ENCODE measurements at regions not wholly inside any gene's neighbourhood (a gene's known extent, or its start where the extent isn't known, plus 50 kb on each side); places are given as distances from the start of the nearest gene placed in this dataset.

DNA sequence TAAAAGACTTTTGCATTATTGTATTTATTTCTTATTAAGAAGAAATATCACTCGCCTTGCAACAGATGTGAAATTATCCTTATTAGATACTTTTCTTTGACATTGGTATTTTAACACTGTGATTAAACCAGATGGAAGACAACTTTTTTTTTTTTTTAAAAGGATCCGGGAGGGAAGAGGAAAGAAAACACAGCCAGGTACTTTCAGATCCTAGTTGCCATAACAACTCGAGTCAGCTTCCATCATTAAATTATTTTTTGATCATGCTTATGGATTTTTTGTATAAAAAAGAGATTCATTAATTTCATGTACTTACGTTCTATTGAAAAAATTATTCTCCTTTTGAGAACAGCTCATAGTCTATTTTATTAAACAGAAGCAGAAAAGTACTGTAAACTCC, 515.7 kb downstream of the TBC1D4 start:
- no TSS peak for BruUV-seq (replicated peaks)
- TF ChIP-seq, protein P1, sequence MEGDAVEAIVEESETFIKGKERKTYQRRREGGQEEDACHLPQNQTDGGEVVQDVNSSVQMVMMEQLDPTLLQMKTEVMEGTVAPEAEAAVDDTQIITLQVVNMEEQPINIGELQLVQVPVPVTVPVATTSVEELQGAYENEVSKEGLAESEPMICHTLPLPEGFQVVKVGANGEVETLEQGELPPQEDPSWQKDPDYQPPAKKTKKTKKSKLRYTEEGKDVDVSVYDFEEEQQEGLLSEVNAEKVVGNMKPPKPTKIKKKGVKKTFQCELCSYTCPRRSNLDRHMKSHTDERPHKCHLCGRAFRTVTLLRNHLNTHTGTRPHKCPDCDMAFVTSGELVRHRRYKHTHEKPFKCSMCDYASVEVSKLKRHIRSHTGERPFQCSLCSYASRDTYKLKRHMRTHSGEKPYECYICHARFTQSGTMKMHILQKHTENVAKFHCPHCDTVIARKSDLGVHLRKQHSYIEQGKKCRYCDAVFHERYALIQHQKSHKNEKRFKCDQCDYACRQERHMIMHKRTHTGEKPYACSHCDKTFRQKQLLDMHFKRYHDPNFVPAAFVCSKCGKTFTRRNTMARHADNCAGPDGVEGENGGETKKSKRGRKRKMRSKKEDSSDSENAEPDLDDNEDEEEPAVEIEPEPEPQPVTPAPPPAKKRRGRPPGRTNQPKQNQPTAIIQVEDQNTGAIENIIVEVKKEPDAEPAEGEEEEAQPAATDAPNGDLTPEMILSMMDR (IDR thresholded peaks at IDR 0.05; ENCODE audit: unreplicated experiment) = no peak
- intact Hi-C loops (cut with micrococcal nuclease) = no loop called here

DNA sequence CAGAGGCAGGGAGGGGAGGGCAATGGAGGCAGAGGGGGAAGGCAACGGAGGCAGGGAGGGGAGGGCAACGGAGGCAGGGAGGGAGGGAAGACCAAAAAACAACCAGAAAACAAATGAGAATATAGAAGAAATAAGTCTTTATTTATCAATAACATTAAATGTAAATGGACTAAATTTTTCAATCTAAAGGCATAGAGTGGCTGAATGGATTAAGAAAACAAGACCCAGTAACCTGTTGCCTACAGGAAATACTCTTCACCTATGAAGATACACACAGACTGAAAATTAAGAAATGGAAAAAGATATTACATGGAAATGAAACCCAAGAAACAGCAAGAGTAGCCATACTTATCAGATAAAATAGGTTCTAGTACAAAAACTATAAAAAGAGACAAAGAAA, 536.3 kb downstream of the TBC1D4 start:
- Mint-ChIP-seq H3K4me3 (ENCODE audit: unreplicated experiment) (no peak overlapping the region), H3K9me3 (ENCODE audit: unreplicated experiment) (peaks cover 18% of the 10 kb centered on the region), H3K27me3 (ENCODE audit: insufficient read depth, unreplicated experiment) (no peaks in the 10 kb centered on the region), H3K27ac (ENCODE audit: low read depth, unreplicated experiment) (no peak overlapping the region), H3K36me3 (ENCODE audit: insufficient read depth, unreplicated experiment) (peaks cover 6% of the 10 kb centered on the region), H3K4me1 (ENCODE audit: insufficient read depth, unreplicated experiment) (no peaks in the 10 kb centered on the region)
- BruUV-seq (replicated peaks) = no TSS peak
- ChIA-PET POLR2A (no interaction called here), CTCF (no interaction called here)
- TF ChIP-seq, protein P1 (IDR thresholded peaks at IDR 0.05; ENCODE audit: unreplicated experiment) = no peak
- intact Hi-C loops (cut with micrococcal nuclease) = no loop called here
- DNase-seq (ENCODE audit: unreplicated experiment) = no peak

More for the DNA sequence above, 515.7 kb downstream of the TBC1D4 start:
- H3K27ac Mint-ChIP-seq (ENCODE audit: low read depth, unreplicated experiment) = no peak overlapping the region
- no peaks in the 10 kb centered on the region for H3K27me3 Mint-ChIP-seq (ENCODE audit: insufficient read depth, unreplicated experiment)
- CTCF ChIA-PET = no interaction called here
- no peaks in the 10 kb centered on the region for H3K9me3 Mint-ChIP-seq (ENCODE audit: unreplicated experiment)
- DNase-seq (ENCODE audit: unreplicated experiment) = no peak
- H3K4me3 Mint-ChIP-seq (ENCODE audit: unreplicated experiment) = no peak overlapping the region
- H3K4me1 Mint-ChIP-seq (ENCODE audit: insufficient read depth, unreplicated experiment) = no peaks in the 10 kb centered on the region
- POLR2A ChIA-PET = no interaction called here
- no peaks in the 10 kb centered on the region for H3K36me3 Mint-ChIP-seq (ENCODE audit: insufficient read depth, unreplicated experiment)

DNA sequence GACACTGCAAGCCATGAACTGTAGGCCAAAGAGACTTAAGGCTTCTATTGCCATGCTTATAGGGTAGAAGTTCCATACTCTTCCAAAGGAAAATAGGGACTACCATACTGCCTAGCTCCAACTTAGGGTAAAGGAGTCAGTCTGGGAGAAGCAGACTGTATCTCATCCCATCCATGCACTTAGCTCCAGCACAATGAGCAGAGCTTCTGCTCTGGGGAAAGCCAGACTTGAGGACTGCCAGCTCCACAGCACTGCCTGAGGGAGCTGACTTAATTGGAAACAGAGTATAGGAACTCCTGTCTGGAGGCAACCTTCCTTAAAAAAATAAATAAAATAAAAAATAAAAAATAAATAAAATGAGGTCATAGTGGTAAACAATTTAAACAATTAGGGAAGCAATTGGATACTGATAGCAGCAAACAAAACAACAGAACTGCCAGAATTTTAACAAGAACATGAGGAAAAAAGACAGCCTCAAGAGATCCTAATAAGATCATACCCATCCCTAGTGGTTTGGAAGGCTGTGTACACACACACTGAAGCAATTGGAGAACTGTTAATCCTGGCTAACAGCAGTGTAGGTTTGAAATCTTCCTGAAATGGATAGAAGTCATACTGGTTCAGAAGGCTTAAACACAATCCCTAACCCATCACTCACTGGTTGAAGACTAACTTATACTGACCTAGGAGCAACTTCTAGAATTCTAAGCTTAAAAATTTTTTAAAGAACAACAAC, 550.1 kb downstream of the TBC1D4 start:
- ChIA-PET CTCF (no interaction called here), POLR2A (no interaction called here)
- no peak overlapping the region for H3K27ac Mint-ChIP-seq (ENCODE audit: low read depth, unreplicated experiment)
- H3K9me3 Mint-ChIP-seq (ENCODE audit: unreplicated experiment) = no peaks in the 10 kb centered on the region
- no TSS peak for BruUV-seq (replicated peaks)
- no peak for DNase-seq (ENCODE audit: unreplicated experiment)
- no peak overlapping the region for H3K4me3 Mint-ChIP-seq (ENCODE audit: unreplicated experiment)
- H3K36me3 Mint-ChIP-seq (ENCODE audit: insufficient read depth, unreplicated experiment) = no peaks in the 10 kb centered on the region
- intact Hi-C loops (cut with micrococcal nuclease) = loop anchor here (5.0 kb wide), 1 partner anchor 160 kb away; no protein-coding TSS in a partner anchor
- peaks cover 10% of the 10 kb centered on the region for H3K4me1 Mint-ChIP-seq (ENCODE audit: insufficient read depth, unreplicated experiment)
- no peaks in the 10 kb centered on the region for H3K27me3 Mint-ChIP-seq (ENCODE audit: insufficient read depth, unreplicated experiment)
- TF ChIP-seq, protein P1 (IDR thresholded peaks at IDR 0.05; ENCODE audit: unreplicated experiment) = no peak

DNA sequence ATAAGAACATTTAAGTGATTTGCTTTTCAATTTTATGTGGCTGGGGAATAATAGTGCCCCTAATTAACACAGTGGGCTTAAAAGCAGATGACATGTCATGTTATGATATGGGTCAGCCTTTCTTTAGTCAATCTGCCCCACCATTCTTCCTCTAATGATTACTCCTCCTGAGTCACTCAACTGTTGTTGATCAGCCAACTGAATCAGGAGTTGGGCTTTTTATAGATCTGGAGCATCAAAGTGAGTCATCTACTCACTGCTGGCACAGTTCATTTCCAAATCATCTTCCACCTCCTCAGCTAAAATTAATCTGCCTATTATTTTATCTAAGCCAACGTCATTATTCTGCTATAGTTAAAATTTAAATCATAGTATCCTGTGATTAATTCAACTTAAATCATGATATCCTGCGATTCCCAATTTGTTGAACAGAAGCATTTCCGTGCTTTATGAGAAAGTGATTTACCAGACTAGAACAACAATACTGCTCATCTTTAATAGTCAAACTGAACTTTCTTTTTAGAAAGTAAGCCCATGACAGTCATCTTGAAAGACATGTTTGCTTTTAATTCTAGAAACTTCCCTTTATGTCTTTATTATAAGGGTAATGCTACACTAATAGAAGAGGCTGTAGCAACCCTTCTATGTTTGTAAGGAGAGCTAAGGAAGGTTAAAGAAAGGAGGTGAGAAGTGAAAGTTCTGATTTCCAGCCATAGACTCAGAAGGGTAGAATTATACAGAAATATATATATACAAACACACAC, 551.4 kb downstream of the TBC1D4 start:
- BruUV-seq (replicated peaks) = no TSS peak

More for the DNA sequence above, 551.4 kb downstream of the TBC1D4 start:
- intact Hi-C loops (cut with micrococcal nuclease) = loop anchor here (5.0 kb wide), 1 partner anchor 158 kb away; no protein-coding TSS in a partner anchor
- Mint-ChIP-seq H3K4me1 (ENCODE audit: insufficient read depth, unreplicated experiment) (peaks cover 10% of the 10 kb centered on the region), H3K9me3 (ENCODE audit: unreplicated experiment) (no peaks in the 10 kb centered on the region), H3K27ac (ENCODE audit: low read depth, unreplicated experiment) (no peak overlapping the region), H3K4me3 (ENCODE audit: unreplicated experiment) (no peak overlapping the region), H3K27me3 (ENCODE audit: insufficient read depth, unreplicated experiment) (no peaks in the 10 kb centered on the region), H3K36me3 (ENCODE audit: insufficient read depth, unreplicated experiment) (no peaks in the 10 kb centered on the region)
- ChIA-PET POLR2A (no interaction called here), CTCF (interaction anchor here (0.5 kb wide), 1 partner anchor 169 kb away, joined by 3 read pairs; no protein-coding TSS in a partner anchor)
- DNase-seq (ENCODE audit: unreplicated experiment) = peak; percentile 77
- TF ChIP-seq, protein P1 (IDR thresholded peaks at IDR 0.05; ENCODE audit: unreplicated experiment) = no peak
